Kidney tubule cell (primary cell): ENCODE measurements at regions not wholly inside any gene's neighbourhood (a gene's known extent, or its start where the extent isn't known, plus 50 kb on each side); places are given as distances from the start of the nearest gene placed in this dataset.

Experiments used
- DNase-seq: peaks from one replicate; pipeline ENCODE4 v3.0.0-alpha.2; 2018; ENCODE audit warnings: low spot score

DNA sequence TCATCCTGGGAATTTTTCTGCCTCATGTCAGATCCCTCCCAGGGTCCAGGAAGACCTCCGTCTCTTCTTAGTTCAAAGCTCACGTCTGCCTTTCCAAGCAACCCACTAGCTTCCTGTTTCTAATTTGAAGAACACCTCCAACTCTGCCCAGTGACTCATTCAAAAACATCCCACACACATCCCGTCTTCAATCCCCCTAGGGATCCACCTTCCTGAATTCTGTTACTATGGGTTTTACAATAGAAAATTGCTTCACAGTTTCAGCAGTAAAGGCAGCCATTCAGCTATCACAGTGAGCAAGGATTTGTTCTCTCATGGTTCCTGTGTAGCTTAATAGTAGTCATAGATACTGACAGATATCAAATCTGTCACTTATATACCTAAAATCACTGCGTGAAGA, 308.3 kb upstream of the CCDC54 start:
- DNase-seq = peak; percentile 63

DNA sequence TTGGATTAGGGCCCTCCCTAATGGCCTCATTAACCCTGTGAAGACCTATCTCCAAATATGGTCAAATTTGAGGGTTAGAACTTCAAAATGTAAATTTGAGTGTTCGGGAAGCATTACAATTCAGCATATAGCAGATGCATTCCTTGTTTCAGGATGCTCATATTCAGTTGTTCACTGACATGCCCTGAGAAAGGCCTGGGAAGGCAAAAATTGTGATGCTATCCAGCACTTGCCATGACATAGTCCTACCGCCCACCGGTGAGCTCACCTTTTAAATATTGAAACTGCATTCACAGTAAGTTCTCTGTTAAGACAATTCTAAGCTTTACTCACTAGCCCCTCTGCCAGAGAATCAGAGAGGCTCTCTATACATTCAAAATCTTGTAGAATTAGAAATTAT, 300.3 kb upstream of the CCDC54 start:
- no peak for DNase-seq

DNA sequence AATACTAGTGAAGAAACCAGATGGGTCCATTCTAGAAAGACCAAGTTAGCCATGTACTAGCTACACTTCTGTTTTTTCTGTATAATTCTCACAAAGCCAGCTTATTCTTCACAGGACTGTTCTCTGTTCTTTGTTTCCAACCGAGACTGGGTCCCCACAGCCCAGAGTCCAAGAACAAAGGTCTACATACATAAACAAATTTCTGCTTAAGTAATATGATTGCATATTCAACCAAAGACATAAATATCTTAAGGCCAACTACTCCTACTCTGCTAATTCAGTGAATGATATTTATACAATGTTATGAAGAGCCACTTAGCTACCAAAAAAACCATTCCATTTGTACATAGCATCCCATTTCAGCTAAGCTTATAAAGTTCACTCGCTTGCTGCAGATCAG, 299.8 kb upstream of the CCDC54 start:
- DNase-seq = no peak

DNA sequence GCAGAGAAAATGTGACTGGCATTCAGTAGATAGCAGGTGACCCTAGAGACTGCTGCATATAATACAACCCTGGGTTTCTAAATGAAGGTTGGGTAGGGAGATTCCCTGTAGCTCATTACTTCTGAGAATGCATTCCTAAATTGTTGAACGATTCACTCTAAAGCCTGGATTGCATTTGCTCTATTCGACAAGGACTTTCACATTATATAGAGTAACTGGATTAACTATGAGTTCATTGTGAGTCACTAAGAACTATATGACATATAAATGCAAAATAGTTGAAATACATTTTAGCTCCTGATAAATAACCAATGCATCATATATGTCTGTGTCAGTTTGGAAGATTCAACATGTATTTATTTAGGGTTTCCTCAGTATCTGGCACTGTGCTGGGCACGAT, 294.7 kb upstream of the CCDC54 start:
- DNase-seq = no peak

DNA sequence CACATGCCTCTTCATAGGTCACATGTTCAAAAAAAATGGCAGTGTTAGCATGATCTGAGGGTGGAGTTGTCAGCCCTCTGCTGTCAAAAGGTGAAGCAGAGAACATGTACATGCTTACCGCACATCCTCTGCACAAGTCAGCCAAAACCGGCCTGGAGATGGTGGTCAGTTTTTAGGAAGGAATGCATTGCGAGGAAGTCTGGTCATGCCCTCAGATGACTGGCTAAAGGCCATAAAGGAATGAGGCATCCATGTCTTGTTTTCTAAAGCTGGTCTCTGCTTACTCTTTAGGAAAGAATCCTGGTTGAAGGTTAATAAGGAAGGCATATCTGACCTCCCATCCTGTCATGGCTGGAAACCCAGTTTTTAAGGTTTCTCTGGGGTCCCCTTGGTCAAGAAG, 292.0 kb upstream of the CCDC54 start:
- peak; percentile 29 for DNase-seq

DNA sequence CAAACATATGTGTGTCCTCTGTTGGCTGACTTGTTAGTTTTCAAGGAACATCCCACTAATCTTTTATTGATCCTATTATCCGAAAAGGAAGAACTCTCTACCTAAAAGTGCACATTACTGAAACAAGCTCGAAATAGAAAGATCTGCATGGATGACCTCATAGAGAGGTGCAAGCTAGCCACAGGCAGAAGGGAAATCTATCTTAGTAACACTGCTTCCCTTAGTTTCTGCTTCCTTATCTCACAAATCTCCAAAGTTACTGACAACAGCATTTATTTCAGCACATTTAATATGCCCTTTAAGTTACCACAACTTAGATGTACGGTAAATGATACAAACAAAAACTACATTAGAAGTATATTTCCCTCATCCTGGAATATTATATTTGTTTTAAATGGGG, 285.1 kb upstream of the CCDC54 start:
- no peak for DNase-seq

DNA sequence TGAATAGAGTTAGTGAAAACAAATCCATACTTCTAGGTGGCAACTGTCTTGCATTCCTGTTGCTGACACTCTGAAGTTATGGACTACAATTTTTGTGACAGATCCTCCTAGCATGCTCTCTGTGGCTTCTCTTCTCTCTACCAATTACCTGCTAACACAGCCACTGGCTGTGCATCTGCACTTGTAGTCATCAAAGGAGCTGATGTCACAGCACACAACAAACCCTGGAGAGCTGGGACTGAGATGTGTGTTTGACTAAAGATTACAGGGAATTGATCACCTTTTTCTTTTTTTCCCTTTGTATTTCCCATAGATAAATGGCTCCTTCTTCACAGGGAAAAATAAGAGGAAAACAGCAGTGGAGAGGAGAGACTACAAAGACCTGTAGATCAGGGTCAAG, 278.4 kb upstream of the CCDC54 start:
- DNase-seq = no peak

DNA sequence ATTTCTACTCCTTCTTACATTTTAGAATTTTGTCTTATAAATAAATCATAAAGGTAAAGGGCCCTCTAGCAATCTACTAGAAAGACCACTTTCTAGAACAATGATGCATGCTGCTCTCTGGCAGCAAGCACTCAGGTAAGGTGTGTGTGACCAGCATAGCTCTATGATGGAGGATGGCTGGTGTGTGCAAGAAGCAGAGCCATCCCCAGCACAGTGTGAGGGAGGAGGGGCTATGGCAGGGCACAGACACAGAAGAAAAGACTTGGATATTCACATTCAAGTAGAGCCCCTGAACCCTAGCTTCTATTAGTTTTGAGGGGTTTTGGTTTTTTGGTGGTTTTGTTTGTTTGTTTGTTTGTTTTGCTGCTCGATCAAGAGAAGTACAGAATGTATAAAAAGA, 277.1 kb upstream of the CCDC54 start:
- DNase-seq = no peak

DNA sequence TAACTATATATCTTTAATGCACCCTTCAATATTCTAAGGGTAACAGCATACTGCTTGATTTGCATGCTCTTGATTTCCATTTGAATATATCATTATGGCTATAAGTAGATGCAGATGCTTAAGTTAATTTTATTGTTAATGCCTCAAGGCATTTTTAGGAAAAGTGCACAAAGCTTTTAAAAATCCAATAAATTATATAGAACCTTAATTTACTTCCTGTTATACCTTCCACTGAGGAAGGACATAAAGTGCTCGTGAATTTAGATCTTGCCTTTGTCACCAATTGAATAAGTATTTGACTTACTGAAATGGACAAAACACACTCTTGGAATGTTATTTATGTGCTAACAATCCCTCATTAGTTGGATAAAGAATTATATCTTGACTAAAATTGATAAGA, 276.7 kb upstream of the CCDC54 start:
- DNase-seq = no peak

DNA sequence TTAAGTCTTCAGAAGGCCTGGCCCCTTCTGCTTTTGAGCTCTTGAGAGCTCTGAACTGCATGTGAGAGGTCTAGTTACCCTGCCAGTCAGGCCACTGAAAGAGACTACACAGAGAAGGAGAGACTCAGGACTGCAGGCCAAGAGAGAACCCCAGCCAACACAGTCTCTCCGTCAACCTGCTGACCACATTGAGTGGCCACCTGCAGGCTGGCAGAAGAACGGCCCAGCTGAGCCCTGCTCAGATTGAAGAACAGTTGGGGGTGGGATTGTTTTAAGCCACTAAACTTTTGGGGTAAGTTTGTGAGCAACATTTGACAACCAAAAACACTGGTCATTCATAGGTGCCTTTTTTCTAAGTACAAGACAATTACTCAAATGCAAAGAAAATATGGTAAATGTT, 273.5 kb upstream of the CCDC54 start:
- no peak for DNase-seq

DNA sequence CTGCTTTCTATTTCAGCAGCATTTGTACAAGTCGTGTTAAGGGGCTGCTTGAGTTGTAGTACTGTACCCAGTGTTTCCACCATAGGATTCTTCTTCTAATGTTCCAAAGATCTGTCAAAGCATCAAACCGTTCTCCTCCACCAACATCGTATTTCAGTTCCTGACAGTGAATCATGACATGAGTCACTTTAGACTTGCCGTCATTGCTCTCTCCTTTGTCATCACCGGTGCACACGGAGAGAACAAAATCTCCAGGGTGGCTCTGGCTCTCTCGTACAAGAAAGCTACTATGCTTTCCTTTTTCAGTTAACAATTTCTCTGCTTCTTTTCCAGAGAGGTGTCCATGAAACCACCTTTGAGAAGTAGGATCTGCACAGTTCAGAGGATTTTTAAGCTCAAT, 270.9 kb upstream of the CCDC54 start:
- DNase-seq = peak; percentile 17

DNA sequence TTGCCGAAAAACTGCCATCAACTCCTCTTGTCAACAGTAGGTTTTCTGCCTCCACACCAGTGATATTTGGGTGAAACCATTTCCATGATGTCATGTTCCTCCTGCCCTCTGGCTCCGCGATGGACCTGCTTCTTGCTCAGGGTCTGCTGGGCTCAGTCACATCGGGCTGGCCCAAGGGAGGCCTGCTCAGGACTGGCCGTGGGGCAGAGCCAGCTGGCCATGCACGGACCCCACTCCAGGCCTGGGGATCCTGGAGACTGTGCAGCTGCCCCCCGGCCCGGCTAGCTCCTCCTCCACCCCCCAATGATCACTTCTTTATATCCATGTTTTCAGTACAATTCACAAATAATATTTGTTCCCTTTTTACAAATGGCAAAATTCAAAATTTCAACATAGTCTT, 270.3 kb upstream of the CCDC54 start:
- DNase-seq = no peak

DNA sequence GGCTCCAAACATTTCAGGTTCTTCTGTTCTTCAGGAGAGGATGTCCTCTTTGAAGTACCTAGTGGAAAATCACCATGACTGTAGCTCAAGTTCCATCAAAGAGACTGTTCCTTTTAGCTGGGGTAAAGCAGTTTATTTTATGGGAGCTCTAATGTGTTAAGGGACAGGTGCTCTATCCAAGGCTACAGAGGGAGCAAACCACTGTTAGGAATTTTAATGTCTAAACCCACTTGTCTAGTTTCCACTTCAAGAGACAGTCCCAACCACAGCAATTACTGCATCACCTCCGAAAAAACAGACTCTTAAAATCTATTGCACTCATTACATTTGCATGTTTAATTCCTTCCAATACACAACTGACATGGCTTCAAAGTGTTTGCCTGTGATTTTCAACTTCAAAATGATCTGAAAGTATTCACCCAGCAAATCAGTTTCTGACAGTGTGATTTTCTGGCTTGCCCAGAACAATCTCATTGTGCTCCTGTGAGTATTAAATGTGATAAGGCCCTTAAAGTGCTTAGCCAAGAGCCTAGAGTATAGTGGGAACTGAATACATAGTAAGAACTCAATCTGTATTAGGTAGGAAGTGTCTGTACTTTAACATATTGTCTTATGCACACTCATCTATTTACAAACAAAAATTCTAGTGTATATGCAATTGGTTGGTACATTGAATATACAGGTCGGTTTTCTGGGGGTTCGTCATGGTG, 266.5 kb upstream of the CCDC54 start:
- no peak for DNase-seq

DNA sequence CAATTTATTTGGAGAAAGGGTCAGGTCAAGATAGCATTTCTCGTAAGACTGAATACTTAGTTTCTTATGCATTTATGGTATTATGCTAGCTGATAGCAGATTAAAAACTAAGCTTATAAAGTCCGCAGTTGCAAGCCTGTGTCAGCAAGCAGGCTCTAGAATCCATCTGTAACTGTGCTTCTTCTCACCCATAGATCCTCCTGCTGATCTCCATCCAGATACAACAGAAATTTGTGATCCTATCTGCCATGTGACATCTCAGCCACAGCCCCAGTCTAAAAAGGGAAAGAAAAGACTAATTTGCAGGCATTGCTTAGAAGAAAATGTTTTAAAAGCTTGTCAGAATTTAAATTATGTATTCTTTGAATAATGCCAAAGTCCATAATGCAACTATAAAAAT, 265.4 kb upstream of the CCDC54 start:
- DNase-seq = no peak

DNA sequence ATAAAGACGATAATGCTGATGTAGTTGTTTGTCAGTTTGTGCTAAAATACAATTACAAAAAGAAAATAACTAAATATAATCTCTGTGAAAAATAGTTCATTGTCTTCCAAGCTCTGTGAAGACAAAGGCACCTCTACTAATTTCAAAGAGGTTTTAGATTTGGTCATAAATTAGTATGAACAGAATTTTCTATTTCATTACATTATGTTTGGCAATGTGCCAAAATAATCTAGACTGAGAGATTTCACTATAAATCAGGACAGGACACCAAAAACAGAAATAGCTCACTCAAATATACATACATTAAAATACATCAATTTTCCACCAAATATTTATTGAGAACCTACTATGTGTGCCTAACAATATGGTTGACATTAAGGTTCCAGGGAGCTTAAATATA, 264.9 kb upstream of the CCDC54 start:
- no peak for DNase-seq

DNA sequence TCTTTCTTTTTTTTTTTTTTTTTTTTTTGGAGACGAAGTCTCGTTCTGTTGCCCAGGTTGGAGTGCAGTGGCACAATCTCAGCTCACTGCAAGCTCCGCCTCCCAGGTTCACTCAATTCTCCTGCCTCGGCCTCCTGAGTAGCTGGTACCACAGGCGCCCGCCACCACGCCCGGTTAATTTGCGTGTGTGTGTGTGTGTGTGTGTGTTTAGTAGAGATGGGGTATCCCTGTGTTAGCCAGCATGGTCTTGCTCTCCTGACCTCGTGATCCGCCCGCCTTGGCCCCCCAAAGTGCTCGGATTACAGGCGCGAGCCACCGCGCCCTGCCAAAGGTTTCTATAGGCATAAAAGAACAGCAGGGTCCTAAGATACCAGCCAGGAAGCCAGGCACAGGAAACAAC, 261.0 kb upstream of the CCDC54 start:
- no peak for DNase-seq

DNA sequence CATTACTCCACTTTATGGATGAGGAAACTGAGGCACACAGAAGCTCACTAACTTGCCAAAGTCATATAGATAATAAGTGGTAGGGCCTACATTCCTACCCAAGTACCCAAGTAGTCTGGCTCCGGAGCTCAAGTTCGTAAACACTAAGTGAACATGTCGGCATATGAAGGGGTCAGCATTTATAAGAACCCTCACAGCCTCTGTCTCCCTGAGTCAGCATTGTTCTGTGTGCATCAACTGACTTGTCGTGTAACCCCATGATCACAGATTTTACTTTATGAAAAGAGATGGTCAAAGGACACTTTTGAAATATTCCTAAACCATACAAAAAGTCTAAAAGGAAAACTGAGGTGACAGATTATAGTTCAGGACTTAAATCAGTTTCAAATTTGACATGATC, 260.1 kb upstream of the CCDC54 start:
- no peak for DNase-seq

DNA sequence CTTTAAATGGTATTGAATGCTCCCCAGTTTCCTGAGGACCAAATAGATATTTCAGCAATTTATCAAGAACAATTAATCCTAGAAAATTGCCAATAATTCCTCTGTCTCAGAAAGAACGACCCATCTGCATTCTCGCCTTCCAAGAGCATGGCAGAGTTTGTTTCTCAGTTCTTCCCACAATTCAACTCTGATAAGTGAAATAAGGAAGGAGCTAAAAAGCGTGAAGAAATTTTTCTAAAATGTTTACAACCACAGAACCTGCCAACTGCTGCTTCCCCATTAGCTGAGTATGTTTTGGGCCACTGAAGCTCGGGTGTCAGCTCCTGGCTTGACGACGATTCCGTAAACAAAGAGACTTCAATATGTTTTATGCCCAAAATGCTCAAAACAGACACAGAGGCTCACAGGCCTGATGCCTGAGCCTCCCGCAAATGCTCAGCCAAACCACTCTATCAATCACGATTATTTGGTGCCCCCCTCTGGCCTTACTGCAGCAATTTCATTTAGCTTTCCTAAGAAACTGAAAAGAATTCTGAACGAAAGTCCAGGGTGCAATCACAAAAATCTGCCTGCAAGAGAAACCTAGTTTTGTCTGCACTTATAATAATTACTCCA, 259.2 kb upstream of the CCDC54 start:
- peak; percentile 49 for DNase-seq

DNA sequence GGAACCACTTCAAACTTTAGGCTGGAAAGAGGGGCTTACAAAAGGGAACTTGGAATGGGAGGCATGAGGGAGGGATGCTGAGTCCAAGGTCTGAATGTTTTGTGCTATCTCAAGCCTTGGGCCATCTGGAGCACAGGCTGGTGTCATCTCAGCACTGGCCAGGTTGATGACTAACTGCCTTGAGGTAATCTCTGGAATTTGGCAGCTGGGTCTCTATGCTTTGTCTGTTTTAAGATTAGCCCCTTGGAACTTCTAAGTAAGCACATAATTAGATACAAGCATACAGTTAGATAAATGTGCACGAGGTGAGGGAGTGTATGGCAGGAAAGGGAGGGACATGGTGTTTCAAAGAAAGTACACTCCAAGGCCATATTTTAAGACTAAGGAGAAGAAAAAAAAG, 252.4 kb upstream of the CCDC54 start:
- DNase-seq = peak; percentile 24

DNA sequence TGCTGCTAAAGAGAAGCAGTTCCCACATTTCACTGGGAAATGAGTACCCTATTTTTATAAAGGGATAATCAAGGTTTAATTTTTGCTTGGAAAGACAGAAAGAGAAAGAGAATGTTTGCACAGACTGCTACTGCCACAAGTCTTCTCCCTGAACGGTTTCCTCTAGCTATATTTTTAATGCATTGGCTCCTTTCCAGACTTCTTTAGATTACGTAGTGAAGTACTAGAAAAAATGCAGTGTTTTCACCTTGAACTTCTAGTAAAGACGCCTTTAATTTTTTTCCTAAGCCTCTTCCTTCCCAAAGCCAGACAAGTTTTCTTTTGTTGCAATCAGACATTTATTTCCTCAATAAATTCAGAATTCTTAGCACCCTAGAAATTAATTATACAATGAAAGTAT, 248.3 kb upstream of the CCDC54 start:
- DNase-seq = no peak

DNA sequence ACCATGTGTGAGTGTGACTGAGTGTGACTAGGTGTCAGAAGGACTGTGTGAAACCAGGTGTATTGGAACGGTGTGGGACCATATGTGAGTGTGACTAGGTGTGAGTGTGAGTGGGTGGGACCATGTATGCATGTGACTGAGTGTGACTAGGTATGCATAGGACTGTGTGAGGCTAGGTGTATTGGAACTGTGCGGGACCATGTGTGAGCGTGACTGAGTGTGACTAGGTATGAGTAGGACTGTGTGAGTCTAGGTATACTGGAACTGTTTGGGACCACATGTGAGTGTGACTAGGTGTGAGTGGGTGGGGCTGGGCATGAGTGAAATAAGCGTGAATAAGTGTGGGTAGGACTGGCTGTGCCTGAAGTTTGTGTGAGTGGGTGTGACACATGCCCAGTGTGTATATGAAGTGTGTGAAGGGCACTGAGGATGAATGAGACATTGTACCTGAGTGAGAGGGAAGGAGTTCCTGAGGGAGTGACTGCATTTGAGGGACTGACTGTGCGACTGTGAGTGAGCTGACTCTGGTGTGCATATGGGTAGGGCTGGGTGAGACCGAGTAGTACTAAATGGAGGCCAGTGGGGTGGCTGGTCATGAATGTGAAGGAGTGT, 247.0 kb upstream of the CCDC54 start:
- DNase-seq = no peak

DNA sequence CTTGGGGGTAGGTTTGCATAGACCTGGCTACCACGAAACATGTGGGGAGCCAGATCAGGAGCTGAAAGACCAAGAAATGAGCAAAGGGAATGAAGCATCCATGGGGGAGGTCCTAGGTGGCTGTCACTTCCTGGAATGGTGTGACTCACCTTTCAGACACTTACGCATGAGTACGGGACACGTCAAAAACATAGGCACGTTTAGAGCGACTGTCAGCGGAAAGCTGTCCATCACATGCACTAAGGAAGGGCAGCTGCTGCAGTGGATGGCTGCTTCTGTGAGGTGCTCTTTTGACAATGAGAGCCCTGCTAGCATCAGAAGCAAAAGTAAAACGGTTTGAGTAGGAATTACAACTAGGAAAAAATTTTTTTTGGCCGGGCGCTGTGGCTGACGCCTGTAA, 244.6 kb upstream of the CCDC54 start:
- no peak for DNase-seq

DNA sequence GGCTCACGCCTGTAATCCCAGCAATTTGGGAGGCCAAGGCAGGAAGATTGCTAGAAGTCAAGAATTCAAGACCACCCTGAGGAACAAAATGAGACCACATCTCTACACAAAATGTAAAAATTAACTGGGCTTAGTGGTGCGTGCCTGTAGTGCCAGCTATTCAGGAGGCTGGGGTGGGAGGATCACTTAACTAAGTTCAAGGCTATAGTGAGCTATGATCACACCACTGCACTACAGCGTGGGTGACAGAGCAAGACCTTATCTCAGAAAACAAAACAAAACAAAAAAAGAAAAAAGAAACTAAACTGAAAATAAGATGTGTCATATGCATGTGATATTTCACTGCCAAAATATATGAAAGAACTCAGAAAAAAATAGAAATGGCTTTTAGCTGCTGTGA, 243.3 kb upstream of the CCDC54 start:
- DNase-seq = no peak

DNA sequence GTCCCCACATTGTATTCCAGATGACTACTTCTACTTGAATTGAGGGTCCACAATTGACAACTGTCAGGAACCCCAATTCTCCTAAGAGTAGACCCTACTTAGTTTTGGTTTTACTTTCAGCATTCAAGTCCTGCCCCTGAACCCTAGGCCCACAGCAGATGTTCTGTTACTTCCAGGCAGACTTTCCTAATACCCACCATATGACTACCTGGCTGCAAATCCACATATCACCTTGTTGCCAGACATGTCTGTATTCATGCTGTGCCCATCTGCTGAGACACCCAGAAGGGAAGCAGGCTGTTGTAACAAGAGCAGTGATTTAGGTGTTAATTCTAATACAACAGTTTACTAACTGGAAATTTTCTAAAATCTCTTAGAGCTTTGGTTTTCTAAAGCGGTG, 235.1 kb upstream of the CCDC54 start:
- no peak for DNase-seq
